MCF 10A (cell line): ENCODE measurements at regions not wholly inside any gene's neighbourhood (a gene's known extent, or its start where the extent isn't known, plus 50 kb on each side); places are given as distances from the start of the nearest gene placed in this dataset.

Source experiments
- BruUV-seq: library from RNA; stranded (reverse); fragments of 400-500 nt; replicated peaks from 2 replicates; lab custom pipeline; 2021; lab: Mats Ljungman, UMichigan
- CTCF ChIA-PET: fragments of 300-600 bp; sonication (Branson Sonifier 250); formaldehyde crosslinking; extraction: SDS; loops from one replicate; lab custom pipeline; 2021; ENCODE audit warnings: antibody characterized with exemption, inconsistent platforms; lab: Yijun Ruan, JAX
- POLR2A ChIA-PET: fragments of 300-600, 350-650 bp; sonication (Branson Sonifier 250); formaldehyde crosslinking; extraction: SDS; loops from one replicate; lab custom pipeline; 2020; ENCODE audit warnings: antibody characterized with exemption, inconsistent platforms; lab: Yijun Ruan, JAX
- DNase-seq: peaks from one replicate; pipeline ENCODE4 v3.0.0-alpha.2; 2018; ENCODE audit not compliant: unreplicated experiment
- H3K27ac Mint-ChIP-seq: one replicate; pipeline ENCODE4 v1.8.0; 2022; ENCODE audit warnings: mild to moderate bottlenecking, low read depth, mixed read lengths; ENCODE audit not compliant: unreplicated experiment
- H3K27me3 Mint-ChIP-seq: one replicate; pipeline ENCODE4 v1.8.0; 2022; ENCODE audit warnings: mixed read lengths; ENCODE audit not compliant: insufficient read depth, unreplicated experiment
- H3K36me3 Mint-ChIP-seq: one replicate; pipeline ENCODE4 v1.8.0; 2022; ENCODE audit warnings: mild to moderate bottlenecking, moderate library complexity, mixed read lengths; ENCODE audit not compliant: insufficient read depth, unreplicated experiment
- H3K4me1 Mint-ChIP-seq: one replicate; pipeline ENCODE4 v1.8.0; 2022; ENCODE audit warnings: mixed read lengths; ENCODE audit not compliant: insufficient read depth, unreplicated experiment
- H3K4me3 Mint-ChIP-seq: one replicate; pipeline ENCODE4 v1.8.0; 2022; ENCODE audit warnings: mild to moderate bottlenecking, moderate library complexity, mixed read lengths; ENCODE audit not compliant: unreplicated experiment
- H3K9me3 Mint-ChIP-seq: one replicate; pipeline ENCODE4 v1.8.0; 2022; ENCODE audit warnings: mixed read lengths; ENCODE audit not compliant: unreplicated experiment
- intact Hi-C: fragments of 100-400 bp; cut with micrococcal nuclease; formaldehyde crosslinking; loops from 2 replicates; pipeline ENCODE4 v1.14.1; 2022
- TF ChIP-seq, protein P1 (sequence below): fragments of 200-600 bp; IDR thresholded peaks from one replicate; pipeline ENCODE4 v1.8.0; 2022; ENCODE audit warnings: antibody characterized with exemption, mild to moderate bottlenecking; ENCODE audit not compliant: unreplicated experiment

DNA sequence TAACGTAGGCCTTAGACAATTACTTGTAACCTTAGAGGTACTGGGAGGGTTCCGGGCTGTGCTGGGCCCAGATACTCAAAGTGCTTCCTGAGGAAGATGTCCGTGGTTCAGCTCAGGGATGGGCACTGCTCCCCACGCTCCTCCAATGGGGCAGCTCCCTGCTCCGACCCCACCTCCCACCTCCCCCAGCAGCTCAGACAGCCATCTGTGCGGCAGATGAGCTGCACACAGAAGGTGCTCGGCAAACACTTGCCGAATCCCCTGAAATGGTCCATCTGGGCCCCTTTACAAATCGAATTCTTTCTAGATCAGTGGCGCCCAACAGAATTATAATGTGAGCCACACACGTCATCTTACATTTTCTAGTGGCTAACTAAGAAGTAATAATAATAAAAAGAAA is 242.4 kb upstream of the RAB4A start:
- intact Hi-C loops = loop anchor here (10.0 kb wide), 1 partner anchor 294 kb away; the partner anchor contains the start of gene RHOU
- Mint-ChIP-seq H3K27me3 (no peaks in the 10 kb centered on the region), H3K27ac (no peak overlapping the region), H3K9me3 (no peaks in the 10 kb centered on the region), H3K36me3 (no peaks in the 10 kb centered on the region), H3K4me3 (no peak overlapping the region), H3K4me1 (peaks cover 25% of the 10 kb centered on the region)
- TF ChIP-seq, protein P1, sequence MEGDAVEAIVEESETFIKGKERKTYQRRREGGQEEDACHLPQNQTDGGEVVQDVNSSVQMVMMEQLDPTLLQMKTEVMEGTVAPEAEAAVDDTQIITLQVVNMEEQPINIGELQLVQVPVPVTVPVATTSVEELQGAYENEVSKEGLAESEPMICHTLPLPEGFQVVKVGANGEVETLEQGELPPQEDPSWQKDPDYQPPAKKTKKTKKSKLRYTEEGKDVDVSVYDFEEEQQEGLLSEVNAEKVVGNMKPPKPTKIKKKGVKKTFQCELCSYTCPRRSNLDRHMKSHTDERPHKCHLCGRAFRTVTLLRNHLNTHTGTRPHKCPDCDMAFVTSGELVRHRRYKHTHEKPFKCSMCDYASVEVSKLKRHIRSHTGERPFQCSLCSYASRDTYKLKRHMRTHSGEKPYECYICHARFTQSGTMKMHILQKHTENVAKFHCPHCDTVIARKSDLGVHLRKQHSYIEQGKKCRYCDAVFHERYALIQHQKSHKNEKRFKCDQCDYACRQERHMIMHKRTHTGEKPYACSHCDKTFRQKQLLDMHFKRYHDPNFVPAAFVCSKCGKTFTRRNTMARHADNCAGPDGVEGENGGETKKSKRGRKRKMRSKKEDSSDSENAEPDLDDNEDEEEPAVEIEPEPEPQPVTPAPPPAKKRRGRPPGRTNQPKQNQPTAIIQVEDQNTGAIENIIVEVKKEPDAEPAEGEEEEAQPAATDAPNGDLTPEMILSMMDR = no peak
- ChIA-PET CTCF (interaction anchor here (0.6 to 1.7 kb wide), 8 partner anchors 9 to 364 kb away, joined by 3 to 12 read pairs (median 4); no protein-coding TSS in a partner anchor), POLR2A (interaction anchor here (1.1 to 2.9 kb wide), 5 partner anchors 9 to 294 kb away, joined by 3 to 18 read pairs (median 6); partner anchors contain the start of gene RHOU)
- DNase-seq = no peak
- no TSS peak for BruUV-seq

DNA sequence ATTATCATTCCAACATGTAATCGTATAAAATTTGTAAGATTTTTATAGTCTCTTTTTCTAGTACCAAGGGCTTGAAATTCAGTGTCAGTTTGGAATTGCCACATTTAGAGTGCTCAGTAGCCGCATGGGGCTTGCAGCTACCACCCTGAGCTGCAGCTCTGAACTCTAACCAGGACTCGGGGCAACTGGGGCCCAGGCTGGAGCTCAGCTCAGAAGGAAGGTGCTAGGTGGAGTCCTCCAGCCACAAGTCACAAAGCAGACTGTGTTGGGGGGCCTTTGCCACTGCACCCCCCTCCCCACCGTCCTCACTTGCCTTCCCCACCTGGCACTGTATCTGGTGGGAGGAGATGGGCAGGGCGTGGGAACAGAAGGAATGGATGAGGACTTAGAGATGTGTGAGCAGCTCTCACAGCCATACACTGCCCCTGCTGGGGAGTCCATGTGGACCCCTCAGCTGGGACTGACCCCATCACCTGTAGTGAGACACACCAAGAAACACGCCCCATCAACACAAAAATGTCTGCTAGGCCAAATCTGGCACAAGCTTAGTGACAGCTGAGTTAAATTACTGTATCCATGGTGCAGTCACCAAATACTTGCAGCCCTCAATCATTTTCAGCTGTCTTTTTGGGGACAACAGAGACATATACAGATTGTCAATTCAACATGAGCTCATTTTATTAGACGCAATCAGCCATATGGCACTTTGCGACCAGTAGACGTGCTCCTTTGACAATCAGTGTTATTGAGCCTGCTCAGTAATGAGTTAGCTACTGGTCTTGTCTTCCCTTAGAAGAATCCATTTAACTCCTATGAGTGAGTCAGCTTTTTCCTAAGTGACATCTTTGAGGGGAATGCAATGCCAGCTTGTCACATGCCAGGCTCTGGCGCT is 241.7 kb upstream of the RAB4A start:
- H3K36me3 Mint-ChIP-seq = no peaks in the 10 kb centered on the region

DNA sequence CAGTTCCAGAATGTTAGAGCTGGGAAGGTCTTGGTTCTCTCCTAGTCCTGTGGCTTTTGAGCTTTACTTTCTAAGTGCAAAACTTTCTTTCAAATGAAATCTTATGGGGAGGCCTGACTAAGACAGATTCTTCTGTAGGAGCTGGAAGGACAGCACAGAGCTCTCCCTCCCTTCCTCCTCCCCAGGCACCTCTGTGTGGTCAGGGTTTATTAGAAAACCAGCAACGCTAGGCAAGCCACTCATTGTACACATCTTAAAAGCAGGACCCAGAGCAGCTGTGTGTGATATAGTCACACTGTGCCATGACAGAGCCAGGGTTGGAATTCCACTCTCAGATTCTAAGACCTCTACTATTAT is 241.1 kb upstream of the RAB4A start:
- H3K4me3 Mint-ChIP-seq = no peak overlapping the region
- no peak for DNase-seq
- POLR2A ChIA-PET = interaction anchor here (0.7 to 2.9 kb wide), 4 partner anchors 8 to 14 kb away, joined by 3 to 18 read pairs (median 6); no protein-coding TSS in a partner anchor
- TF ChIP-seq, protein P1 = no peak
- H3K27ac Mint-ChIP-seq = no peak overlapping the region
- BruUV-seq = no TSS peak
- peaks cover 21% of the 10 kb centered on the region for H3K4me1 Mint-ChIP-seq
- H3K9me3 Mint-ChIP-seq = no peaks in the 10 kb centered on the region
- no peaks in the 10 kb centered on the region for H3K36me3 Mint-ChIP-seq
- H3K27me3 Mint-ChIP-seq = no peaks in the 10 kb centered on the region
- intact Hi-C loops = loop anchor here (10.0 kb wide), 1 partner anchor 295 kb away; the partner anchor contains the start of gene RHOU
- CTCF ChIA-PET = interaction anchor here (1.2 to 1.7 kb wide), 4 partner anchors 11 to 365 kb away, joined by 3 to 12 read pairs (median 6); no protein-coding TSS in a partner anchor

More for the DNA sequence above, 241.7 kb upstream of the RAB4A start:
- intact Hi-C loops = loop anchor here (10.0 kb wide), 1 partner anchor 294 kb away; the partner anchor contains the start of gene RHOU
- Mint-ChIP-seq H3K4me1 (peaks cover 27% of the 10 kb centered on the region), H3K27ac (no peak overlapping the region), H3K9me3 (no peaks in the 10 kb centered on the region), H3K4me3 (no peak overlapping the region), H3K27me3 (no peaks in the 10 kb centered on the region)
- TF ChIP-seq, protein P1 = no peak
- ChIA-PET CTCF (interaction anchor here (0.6 to 1.7 kb wide), 8 partner anchors 8 to 365 kb away, joined by 3 to 12 read pairs (median 4); no protein-coding TSS in a partner anchor), POLR2A (interaction anchor here (0.7 to 2.9 kb wide), 5 partner anchors 9 to 23 kb away, joined by 3 to 18 read pairs (median 5); no protein-coding TSS in a partner anchor)
- BruUV-seq = no TSS peak
- DNase-seq = no peak

DNA sequence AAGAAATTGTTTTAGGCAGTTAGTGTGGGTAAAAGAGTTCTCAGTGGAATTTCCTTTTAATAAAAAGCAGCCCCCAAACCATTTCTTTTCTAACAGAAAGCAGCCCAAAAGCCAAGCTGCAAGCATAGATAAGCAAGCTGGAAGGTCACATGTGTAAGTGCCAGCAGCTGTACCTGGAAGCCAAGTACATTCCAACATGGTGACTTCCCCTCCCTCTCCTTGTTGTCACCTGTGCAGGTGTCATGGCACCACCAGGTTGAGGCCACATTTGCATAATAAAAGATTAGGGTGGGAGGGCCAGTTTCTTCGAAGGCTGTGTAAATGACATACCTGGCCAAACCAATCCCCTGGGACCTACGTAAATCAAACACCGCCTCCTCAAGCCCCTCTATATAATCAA is 240.3 kb upstream of the RAB4A start:
- no TSS peak for BruUV-seq
- TF ChIP-seq, protein P1 = no peak
- Mint-ChIP-seq H3K4me3 (no peak overlapping the region), H3K27me3 (no peaks in the 10 kb centered on the region), H3K36me3 (no peaks in the 10 kb centered on the region), H3K4me1 (peaks cover 18% of the 10 kb centered on the region), H3K27ac (no peak overlapping the region), H3K9me3 (no peaks in the 10 kb centered on the region)
- DNase-seq = no peak
- ChIA-PET CTCF (no interaction called here), POLR2A (no interaction called here)
- intact Hi-C loops = no loop called here
